ENCODE measurements at regions not wholly inside any gene's neighbourhood (a gene's known extent, or its start where the extent isn't known, plus 50 kb on each side); places are given as distances from the start of the nearest gene placed in this dataset.

DNA sequence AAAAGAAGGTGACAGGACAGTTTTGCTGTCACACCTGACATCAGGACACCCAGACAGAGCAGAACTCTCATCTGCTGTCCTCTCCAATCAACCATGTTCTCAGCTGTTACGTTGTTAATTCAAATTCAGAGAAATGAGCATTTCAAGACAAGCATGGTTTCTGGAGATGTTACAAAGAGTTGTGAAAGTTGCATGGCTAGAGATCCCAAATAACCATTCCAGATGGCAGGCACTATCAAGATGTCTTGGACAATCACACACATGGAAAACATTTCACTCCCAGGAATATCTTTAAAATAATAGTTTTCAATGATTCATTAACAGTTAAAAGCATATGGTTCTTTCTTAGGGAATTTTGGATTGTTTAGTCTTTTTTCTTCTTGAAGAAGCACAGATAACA is 533.1 kb downstream of the AGTPBP1 start:
- TF ChIP-seq SRSF7 (optimal IDR thresholded peaks at IDR 0.05; ENCODE audit: low read depth, low read length): no peak
- no peaks in the 10 kb centered on the region for H3K9me3 ChIP-seq (replicated peaks; ENCODE audit: control insufficient read depth, insufficient read depth, low read depth, low read length)
- H3K27me3 ChIP-seq (ENCODE audit: control insufficient read depth in 2 of 2, insufficient read depth in 2 of 2, low read length in 2 of 2): no peaks in the 10 kb centered on the region
- no peaks in the 10 kb centered on the region for H4K20me1 ChIP-seq (replicated peaks; ENCODE audit: control insufficient read depth, insufficient read depth, low read length)
- DNase-seq (ENCODE audit: extremely low read depth in 1 of 4, low spot score in 3 of 4) (no peak), ATAC-seq (no peak), FAIRE-seq (no peak)
- no peak overlapping the region for H3K4me3 ChIP-seq
- H3K36me3 ChIP-seq (ENCODE audit: control insufficient read depth, insufficient read depth, low read length): no peaks in the 10 kb centered on the region
- 0% methylated on average over 1 of the region's 1 CpG for WGBS (ENCODE audit: insufficient coverage, low coverage, missing lambda C conversion rate)
- H3K27ac ChIP-seq (ENCODE audit: extremely low read depth, low read depth, low read length): no peak overlapping the region
- H3K9me1 ChIP-seq (ENCODE audit: control insufficient read depth, insufficient read depth, low read length): no peaks in the 10 kb centered on the region
- no TSS peak for BruUV-seq (replicated peaks)
- no peak overlapping the region for H2AFZ ChIP-seq (ENCODE audit: low read depth, low read length)
- in situ Hi-C loops (cut with MboI) (no loop called here), intact Hi-C loops (cut with micrococcal nuclease) (no loop called here)
- H3K9ac ChIP-seq (ENCODE audit: insufficient read depth in 1 of 2, low read depth in 2 of 2, low read length in 2 of 2): no peak overlapping the region
- no peaks in the 10 kb centered on the region for H3K79me2 ChIP-seq (ENCODE audit: control insufficient read depth, insufficient read depth, low read length)
- H3K4me1 ChIP-seq (replicated peaks in 1 of 2; ENCODE audit: control insufficient read depth in 2 of 2, insufficient read depth in 2 of 2, low read length in 2 of 2): no peaks in the 10 kb centered on the region
- no peak overlapping the region for H3K4me2 ChIP-seq (ENCODE audit: insufficient read depth, low read length)
- CTCF ChIA-PET (ENCODE audit: low intra/inter-chr PET ratio): no interaction called here
- POLR2A ChIA-PET: no interaction called here

DNA sequence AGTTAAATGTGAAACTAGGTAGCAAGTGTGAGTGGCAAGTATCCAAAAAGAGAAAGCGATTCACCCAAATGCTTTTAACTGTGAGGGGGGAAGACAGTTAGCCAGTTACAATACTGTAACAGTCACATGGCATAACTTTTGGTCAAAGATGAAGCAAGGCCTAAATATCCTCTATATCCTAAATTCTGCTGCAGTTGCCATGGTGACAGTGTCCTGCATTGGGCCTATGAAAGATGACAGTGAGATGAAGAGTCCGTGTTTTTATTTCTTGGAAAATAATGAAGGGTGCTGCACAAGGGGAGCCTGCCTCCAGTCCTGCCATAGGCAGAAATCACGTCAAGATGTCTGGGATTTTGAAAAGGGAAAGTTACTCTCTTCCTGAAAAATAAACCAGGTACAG is 534.6 kb downstream of the NTRK2 start:
- intact Hi-C loops (cut with micrococcal nuclease) (no loop called here), in situ Hi-C loops (cut with MboI) (no loop called here)
- BruUV-seq (replicated peaks): no TSS peak
- Histone ChIP-seq H3K4me2 (ENCODE audit: insufficient read depth, low read length) (no peak overlapping the region), H3K4me1 (replicated peaks in 1 of 2; ENCODE audit: control insufficient read depth in 2 of 2, insufficient read depth in 2 of 2, low read length in 2 of 2) (no peaks in the 10 kb centered on the region), H4K20me1 (replicated peaks; ENCODE audit: control insufficient read depth, insufficient read depth, low read length) (no peaks in the 10 kb centered on the region), H3K9me1 (ENCODE audit: control insufficient read depth, insufficient read depth, low read length) (no peaks in the 10 kb centered on the region), H3K9me3 (replicated peaks; ENCODE audit: control insufficient read depth, insufficient read depth, low read depth, low read length) (no peaks in the 10 kb centered on the region), H3K9ac (ENCODE audit: insufficient read depth in 1 of 2, low read depth in 2 of 2, low read length in 2 of 2) (no peak overlapping the region), H3K27me3 (ENCODE audit: control insufficient read depth in 2 of 2, insufficient read depth in 2 of 2, low read length in 2 of 2) (no peaks in the 10 kb centered on the region), H3K79me2 (ENCODE audit: control insufficient read depth, insufficient read depth, low read length) (no peaks in the 10 kb centered on the region), H2AFZ (ENCODE audit: low read depth, low read length) (no peak overlapping the region), H3K36me3 (ENCODE audit: control insufficient read depth, insufficient read depth, low read length) (no peaks in the 10 kb centered on the region), H3K4me3 (no peak overlapping the region), H3K27ac (ENCODE audit: extremely low read depth, low read depth, low read length) (no peak overlapping the region)
- ChIA-PET CTCF (ENCODE audit: low intra/inter-chr PET ratio) (no interaction called here), POLR2A (no interaction called here)
- FAIRE-seq (no peak), DNase-seq (ENCODE audit: extremely low read depth in 1 of 4, low spot score in 3 of 4) (no peak), ATAC-seq (no peak)
- peak; percentile 29; the same call in 1 of the 2 replicates for TF ChIP-seq RFX1 (IDR thresholded peaks at IDR 0.05)
- no peak for TF ChIP-seq CHD4 (IDR thresholded peaks at IDR 0.05; ENCODE audit: insufficient read depth, insufficient replicate concordance, low read depth, low read length, poor library complexity, severe bottlenecking)
- TF ChIP-seq ZKSCAN8 (CRISPR knock-in tag; IDR thresholded peaks at IDR 0.05): no peak
- TF ChIP-seq, protein P1, sequence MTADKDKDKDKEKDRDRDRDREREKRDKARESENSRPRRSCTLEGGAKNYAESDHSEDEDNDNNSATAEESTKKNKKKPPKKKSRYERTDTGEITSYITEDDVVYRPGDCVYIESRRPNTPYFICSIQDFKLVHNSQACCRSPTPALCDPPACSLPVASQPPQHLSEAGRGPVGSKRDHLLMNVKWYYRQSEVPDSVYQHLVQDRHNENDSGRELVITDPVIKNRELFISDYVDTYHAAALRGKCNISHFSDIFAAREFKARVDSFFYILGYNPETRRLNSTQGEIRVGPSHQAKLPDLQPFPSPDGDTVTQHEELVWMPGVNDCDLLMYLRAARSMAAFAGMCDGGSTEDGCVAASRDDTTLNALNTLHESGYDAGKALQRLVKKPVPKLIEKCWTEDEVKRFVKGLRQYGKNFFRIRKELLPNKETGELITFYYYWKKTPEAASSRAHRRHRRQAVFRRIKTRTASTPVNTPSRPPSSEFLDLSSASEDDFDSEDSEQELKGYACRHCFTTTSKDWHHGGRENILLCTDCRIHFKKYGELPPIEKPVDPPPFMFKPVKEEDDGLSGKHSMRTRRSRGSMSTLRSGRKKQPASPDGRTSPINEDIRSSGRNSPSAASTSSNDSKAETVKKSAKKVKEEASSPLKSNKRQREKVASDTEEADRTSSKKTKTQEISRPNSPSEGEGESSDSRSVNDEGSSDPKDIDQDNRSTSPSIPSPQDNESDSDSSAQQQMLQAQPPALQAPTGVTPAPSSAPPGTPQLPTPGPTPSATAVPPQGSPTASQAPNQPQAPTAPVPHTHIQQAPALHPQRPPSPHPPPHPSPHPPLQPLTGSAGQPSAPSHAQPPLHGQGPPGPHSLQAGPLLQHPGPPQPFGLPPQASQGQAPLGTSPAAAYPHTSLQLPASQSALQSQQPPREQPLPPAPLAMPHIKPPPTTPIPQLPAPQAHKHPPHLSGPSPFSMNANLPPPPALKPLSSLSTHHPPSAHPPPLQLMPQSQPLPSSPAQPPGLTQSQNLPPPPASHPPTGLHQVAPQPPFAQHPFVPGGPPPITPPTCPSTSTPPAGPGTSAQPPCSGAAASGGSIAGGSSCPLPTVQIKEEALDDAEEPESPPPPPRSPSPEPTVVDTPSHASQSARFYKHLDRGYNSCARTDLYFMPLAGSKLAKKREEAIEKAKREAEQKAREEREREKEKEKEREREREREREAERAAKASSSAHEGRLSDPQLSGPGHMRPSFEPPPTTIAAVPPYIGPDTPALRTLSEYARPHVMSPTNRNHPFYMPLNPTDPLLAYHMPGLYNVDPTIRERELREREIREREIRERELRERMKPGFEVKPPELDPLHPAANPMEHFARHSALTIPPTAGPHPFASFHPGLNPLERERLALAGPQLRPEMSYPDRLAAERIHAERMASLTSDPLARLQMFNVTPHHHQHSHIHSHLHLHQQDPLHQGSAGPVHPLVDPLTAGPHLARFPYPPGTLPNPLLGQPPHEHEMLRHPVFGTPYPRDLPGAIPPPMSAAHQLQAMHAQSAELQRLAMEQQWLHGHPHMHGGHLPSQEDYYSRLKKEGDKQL (CRISPR knock-in tag; IDR thresholded peaks at IDR 0.05; ENCODE audit: borderline replicate concordance): no peak
- 0% methylated on average over 3 of the region's 3 CpGs for WGBS (ENCODE audit: insufficient coverage, low coverage, missing lambda C conversion rate)
